Panc1 (cell line): ENCODE measurements at regions not wholly inside any gene's neighbourhood (a gene's known extent, or its start where the extent isn't known, plus 50 kb on each side); places are given as distances from the start of the nearest gene placed in this dataset.
"Not testable (repeated sequence)": the region's sequence is repeated elsewhere in the genome, so short reads cannot be mapped to it uniquely, and the experiment has no call there.

Source experiments
- CTCF ChIP-seq: fragments of 450-650 bp; IDR thresholded peaks from 2 replicates; pipeline ENCODE4 v1.5.1; 2017; ENCODE audit warnings: mild to moderate bottlenecking
- POLR2AphosphoS5 ChIP-seq: IDR thresholded peaks from 2 replicates; pipeline ENCODE4 v1.6.1; 2012; ENCODE audit warnings: mild to moderate bottlenecking, low read depth, low read length, moderate library complexity
- REST ChIP-seq, 2 experiments: IDR thresholded peaks; 2 replicates each; pipeline ENCODE4 v1.6.1; 2011 to 2012; ENCODE audit warnings: low read depth in 2 of 2, control low read depth in 1 of 2, low read length in 1 of 2, mild to moderate bottlenecking in 1 of 2, moderate library complexity in 1 of 2; ENCODE audit not compliant: insufficient read depth in 1 of 2
- SIN3A ChIP-seq: IDR thresholded peaks from 2 replicates; pipeline ENCODE4 v1.6.1; 2012; ENCODE audit warnings: low read depth, mild to moderate bottlenecking, low read length, moderate library complexity, borderline replicate concordance; ENCODE audit not compliant: insufficient read depth
- TCF7L2 ChIP-seq: IDR thresholded peaks from 2 replicates; pipeline ENCODE4 v1.6.1; 2011; ENCODE audit warnings: mild to moderate bottlenecking, low read depth, low read length, inconsistent platforms

GRCh38 chr7:81152925-81153324 is 234.1 kb upstream of the SEMA3C start:
- not testable (repeated sequence) for TF ChIP-seq POLR2AphosphoS5; CTCF; TCF7L2; SIN3A; REST (IDR thresholded peaks at IDR 0.05; ENCODE audit: insufficient read depth in 1 of 2, low read depth in 2 of 2, low read length in 1 of 2)
